KMS-11 (cell line): ENCODE measurements at regions not wholly inside any gene's neighbourhood (a gene's known extent, or its start where the extent isn't known, plus 50 kb on each side); places are given as distances from the start of the nearest gene placed in this dataset.

Source experiments
- H2AFZ ChIP-seq: fragments of 200-600 bp; sonication (generic); 2 replicates; pipeline ENCODE4 v1.6.1; 2016; ENCODE audit warnings: antibody characterized with exemption, mixed run types, low read depth
- H3K27ac ChIP-seq: fragments of 200-600 bp; sonication (generic); 2 replicates; pipeline ENCODE4 v1.6.1; 2016; ENCODE audit warnings: mild to moderate bottlenecking, mixed run types
- H3K27me3 ChIP-seq: fragments of 200-600 bp; sonication (generic); 2 replicates; pipeline ENCODE4 v1.6.1; 2017; ENCODE audit warnings: mild to moderate bottlenecking, low read depth, mixed run types, moderate library complexity; ENCODE audit not compliant: insufficient read depth
- H3K36me3 ChIP-seq: fragments of 200-600 bp; sonication (generic); 2 replicates; pipeline ENCODE4 v1.6.1; 2017; ENCODE audit warnings: mild to moderate bottlenecking, mixed run types; ENCODE audit not compliant: insufficient read depth
- H3K4me1 ChIP-seq: fragments of 200-600 bp; sonication (generic); 2 replicates; pipeline ENCODE4 v1.6.1; 2016; ENCODE audit warnings: mild to moderate bottlenecking, low read depth, mixed run types; ENCODE audit not compliant: poor library complexity, severe bottlenecking
- H3K4me2 ChIP-seq: fragments of 200-600 bp; sonication (generic); 2 replicates; pipeline ENCODE4 v1.7.0; 2016; ENCODE audit warnings: mild to moderate bottlenecking, mixed run types
- H3K4me3 ChIP-seq: fragments of 200-600 bp; sonication (generic); IDR thresholded peaks from 2 replicates; pipeline ENCODE4 v1.6.1; 2017; ENCODE audit warnings: low read depth, low read length, mixed read lengths; ENCODE audit not compliant: insufficient read depth
- H3K79me2 ChIP-seq: fragments of 200-600 bp; sonication (generic); 2 replicates; pipeline ENCODE4 v1.6.1; 2016; ENCODE audit warnings: low read depth, mixed run types; ENCODE audit not compliant: insufficient read depth
- H3K9ac ChIP-seq: fragments of 200-600 bp; sonication (generic); 2 replicates; pipeline ENCODE4 v1.6.1; 2016; ENCODE audit warnings: mild to moderate bottlenecking, mixed run types
- H4K20me1 ChIP-seq: fragments of 200-600 bp; sonication (generic); 2 replicates; pipeline ENCODE4 v1.6.1; 2016; ENCODE audit warnings: mild to moderate bottlenecking, mixed run types; ENCODE audit not compliant: insufficient read depth
- CTCF ChIP-seq: fragments of 200-600 bp; sonication (generic); conservative IDR thresholded peaks from 2 replicates; pipeline ENCODE4 v1.6.1; 2017; ENCODE audit warnings: low read depth, mild to moderate bottlenecking, antibody characterized with exemption, low read length, moderate library complexity, mixed read lengths

GRCh38 chrX:25069209-25069608 is 53.4 kb upstream of the ARX start:
- no peak for TF ChIP-seq CTCF
- peaks cover 8% of the 10 kb centered on the region for H3K4me1 ChIP-seq
- no peak overlapping the region for H3K27ac ChIP-seq
- H3K27me3 ChIP-seq = no peaks in the 10 kb centered on the region
- no peaks in the 10 kb centered on the region for H3K36me3 ChIP-seq
- no peaks in the 10 kb centered on the region for H3K79me2 ChIP-seq
- H3K4me3 ChIP-seq = no peak overlapping the region
- no peak overlapping the region for H2AFZ ChIP-seq
- H4K20me1 ChIP-seq = no peaks in the 10 kb centered on the region
- no peak overlapping the region for H3K9ac ChIP-seq
- H3K4me2 ChIP-seq = no peak overlapping the region

- Histone ChIP-seq H4K20me1 (no peaks in the 10 kb centered on the region), H3K4me1 (peaks cover 8% of the 10 kb centered on the region), H3K4me2 (no peak overlapping the region), H3K4me3 (no peak overlapping the region), H3K79me2 (no peaks in the 10 kb centered on the region), H3K27ac (no peak overlapping the region), H3K27me3 (no peaks in the 10 kb centered on the region), H2AFZ (no peak overlapping the region), H3K36me3 (no peaks in the 10 kb centered on the region), H3K9ac (no peak overlapping the region)
- no peak for TF ChIP-seq CTCF
Measured at GRCh38 chrX:25068340-25068739, 52.6 kb upstream of the ARX start.

GRCh38 chrX:25067271-25068172 is 51.8 kb upstream of the ARX start:
- H4K20me1 ChIP-seq = no peaks in the 10 kb centered on the region
- no peak overlapping the region for H3K4me3 ChIP-seq
- H3K27ac ChIP-seq = no peak overlapping the region
- no peak overlapping the region; the same call in 1 of the 2 replicates for H3K4me2 ChIP-seq
- H2AFZ ChIP-seq = no peak overlapping the region
- no peak for TF ChIP-seq CTCF
- H3K36me3 ChIP-seq = no peaks in the 10 kb centered on the region
- peaks cover 8% of the 10 kb centered on the region for H3K4me1 ChIP-seq
- H3K9ac ChIP-seq = no peak overlapping the region
- H3K79me2 ChIP-seq = no peaks in the 10 kb centered on the region
- H3K27me3 ChIP-seq = no peaks in the 10 kb centered on the region

- H3K27ac ChIP-seq = no peak overlapping the region
- TF ChIP-seq CTCF = no peak
- no peak overlapping the region for H3K9ac ChIP-seq
- no peaks in the 10 kb centered on the region for H3K27me3 ChIP-seq
- H3K4me2 ChIP-seq = no peak overlapping the region
- H3K4me1 ChIP-seq = peaks cover 8% of the 10 kb centered on the region
- H3K79me2 ChIP-seq = no peaks in the 10 kb centered on the region
- H2AFZ ChIP-seq = no peak overlapping the region
- no peaks in the 10 kb centered on the region for H3K36me3 ChIP-seq
- no peaks in the 10 kb centered on the region for H4K20me1 ChIP-seq
- no peak overlapping the region for H3K4me3 ChIP-seq
Measured at GRCh38 chrX:25066131-25066530, 50.4 kb upstream of the ARX start.
